GM18873 (cell line): ENCODE measurements at regions not wholly inside any gene's neighbourhood (a gene's known extent, or its start where the extent isn't known, plus 50 kb on each side); places are given as distances from the start of the nearest gene placed in this dataset.
A peak's percentile ranks its signal among the peaks of the same experiment; 100 is the strongest.
"Not testable (repeated sequence)": the region's sequence is repeated elsewhere in the genome, so short reads cannot be mapped to it uniquely, and the experiment has no call there.

Experiments used
- ATAC-seq: cut with Tn5 transposase; IDR thresholded peaks from one replicate; pipeline ENCODE4 v1.9.1; 2021; ENCODE audit warnings: mild to moderate bottlenecking, moderate library complexity, moderate number of reproducible peaks; ENCODE audit not compliant: unreplicated experiment, low FRiP score

DNA sequence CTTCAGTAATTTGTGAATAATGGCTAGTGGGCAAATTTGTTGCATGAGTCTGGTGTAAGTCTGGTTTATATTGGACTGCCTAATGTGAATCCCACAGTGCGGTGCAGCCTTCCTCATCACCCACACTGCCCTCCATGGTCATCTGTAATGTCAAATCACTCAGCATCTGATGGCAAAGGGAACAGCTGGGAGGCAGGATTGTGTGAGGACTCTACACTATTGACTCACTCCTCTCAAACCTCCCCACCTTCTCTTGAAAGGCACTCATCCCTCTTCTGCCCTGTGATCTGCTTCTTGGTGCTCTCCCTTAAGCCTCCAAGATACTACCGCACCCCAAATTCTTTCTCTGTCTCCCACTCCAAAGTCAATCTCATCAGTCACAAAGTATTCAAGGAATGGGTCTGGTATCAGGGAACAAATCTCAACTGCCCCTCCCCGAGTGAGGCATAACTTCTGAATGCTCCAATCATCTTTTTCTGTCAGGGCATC is 146.0 kb upstream of the BEND6 start:
- ATAC-seq: no peak

DNA sequence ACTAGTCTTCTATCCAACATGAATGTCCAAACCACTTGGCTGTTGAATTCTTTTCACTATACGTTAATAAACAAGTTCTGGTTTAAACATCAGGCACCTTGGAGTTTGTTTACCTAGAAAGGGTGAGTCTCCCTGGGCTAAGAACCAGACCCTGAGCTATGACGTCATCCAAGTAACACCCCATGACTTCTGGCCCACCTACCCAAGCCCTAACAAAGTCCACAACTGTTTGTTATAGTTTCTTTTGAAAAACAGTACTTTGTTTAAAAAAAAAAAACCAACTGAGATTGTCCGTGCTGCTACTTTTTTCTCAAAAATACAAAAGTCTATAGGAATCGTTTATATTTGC is 146.9 kb upstream of the BEND6 start:
- no peak for ATAC-seq

DNA sequence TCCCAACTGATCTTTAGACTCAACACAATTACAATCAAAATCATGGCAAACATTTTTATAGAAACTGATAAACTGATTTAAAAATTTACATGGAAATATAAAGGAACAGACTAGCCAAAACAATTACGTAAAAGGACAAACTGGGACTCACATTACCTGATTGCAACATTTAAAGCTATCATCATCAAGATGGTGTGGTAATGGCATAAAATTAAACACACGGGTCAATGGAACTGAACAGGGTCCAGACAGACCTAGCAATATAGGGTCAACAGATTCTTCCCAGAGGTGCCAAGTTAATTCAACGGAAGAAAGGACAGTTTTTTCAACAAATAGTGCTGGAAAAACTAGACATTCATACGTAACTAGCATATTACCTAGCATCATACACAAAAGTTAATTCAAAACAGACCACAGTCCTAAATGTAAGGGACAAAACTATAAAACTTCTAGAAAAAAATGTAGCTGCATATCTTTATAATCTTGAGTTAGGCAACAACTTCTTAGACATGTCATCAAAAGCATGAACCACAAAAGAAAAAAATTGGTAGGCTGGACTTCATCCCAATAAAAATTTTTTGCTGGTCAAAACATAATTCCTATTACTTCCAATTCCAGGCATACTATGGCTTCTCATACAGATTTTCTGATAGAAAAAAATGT is 147.4 kb upstream of the BEND6 start:
- ATAC-seq: no peak

DNA sequence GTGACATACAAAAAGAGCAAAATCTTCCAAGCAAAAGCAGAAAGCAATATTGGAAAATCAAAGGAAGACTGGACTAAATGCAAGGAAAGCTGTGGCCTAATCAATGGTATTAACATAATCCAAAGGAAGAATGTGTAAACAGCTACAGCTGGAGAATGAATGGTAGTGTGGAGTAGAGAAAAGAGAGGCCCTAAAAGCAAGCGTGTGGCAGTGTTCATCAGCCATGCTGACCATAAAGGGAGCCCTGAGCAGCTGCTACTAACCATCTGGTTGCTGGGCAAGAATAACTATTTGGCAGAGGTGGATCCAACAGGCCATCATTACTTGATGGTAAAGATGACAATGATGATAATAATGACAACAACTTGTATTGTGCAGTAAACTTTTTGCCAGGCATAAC is 148.5 kb upstream of the BEND6 start:
- ATAC-seq: no peak

DNA sequence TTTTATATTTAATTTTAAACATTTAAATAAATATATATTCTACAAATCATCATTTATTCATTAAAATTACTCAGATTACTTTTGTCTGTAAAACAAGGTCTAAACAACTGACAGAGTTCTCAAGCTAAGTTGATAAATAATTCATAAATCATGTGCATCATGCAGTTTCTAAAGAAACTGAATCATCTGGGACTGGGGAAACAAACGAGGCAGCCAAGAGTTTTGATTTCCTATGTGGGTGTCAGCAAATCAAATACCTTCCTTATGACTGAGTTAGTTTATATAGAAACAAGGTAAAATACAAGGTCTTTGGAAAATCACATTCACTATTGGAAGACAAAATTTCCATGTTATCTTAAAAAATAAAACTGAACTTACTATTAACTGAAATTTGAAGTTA is 149.9 kb upstream of the BEND6 start:
- no peak for ATAC-seq

DNA sequence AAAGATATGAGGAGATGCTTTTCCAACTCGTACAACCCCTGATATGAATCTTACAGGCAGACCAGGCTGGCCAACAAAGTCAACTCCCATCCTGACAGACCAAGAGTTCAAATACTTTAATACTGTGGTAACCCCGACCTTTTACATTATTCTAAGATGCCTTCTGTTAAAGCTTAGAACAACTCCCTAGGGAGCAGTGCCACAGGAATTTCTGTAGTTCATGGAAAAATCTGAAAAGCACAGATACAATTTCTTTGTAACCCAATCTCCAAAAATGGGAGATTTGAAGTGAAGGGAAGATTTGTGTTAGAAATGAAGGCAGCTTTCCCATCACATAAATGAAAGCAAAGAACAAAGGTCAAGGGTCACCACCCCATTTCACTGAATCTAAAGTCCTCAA is 151.3 kb upstream of the BEND6 start:
- no peak for ATAC-seq

DNA sequence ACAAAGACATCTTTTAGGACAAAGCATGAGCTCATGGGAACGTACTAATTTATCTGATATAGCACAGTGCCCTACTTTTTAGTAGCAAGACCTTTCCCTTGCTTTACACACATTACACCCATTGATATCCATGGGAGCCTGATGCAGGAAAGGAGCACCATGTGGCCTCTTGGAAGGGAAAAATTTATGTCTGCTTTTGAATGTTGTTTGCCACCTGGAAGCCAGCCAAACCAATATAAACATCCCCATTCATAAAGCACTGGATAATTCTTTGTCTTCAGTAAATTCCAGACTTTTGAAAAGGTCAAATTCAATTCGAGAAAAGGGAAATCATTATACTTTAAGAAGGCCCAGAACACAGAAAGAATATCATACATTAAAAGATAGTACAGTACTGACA is 152.3 kb upstream of the BEND6 start:
- no peak for ATAC-seq

DNA sequence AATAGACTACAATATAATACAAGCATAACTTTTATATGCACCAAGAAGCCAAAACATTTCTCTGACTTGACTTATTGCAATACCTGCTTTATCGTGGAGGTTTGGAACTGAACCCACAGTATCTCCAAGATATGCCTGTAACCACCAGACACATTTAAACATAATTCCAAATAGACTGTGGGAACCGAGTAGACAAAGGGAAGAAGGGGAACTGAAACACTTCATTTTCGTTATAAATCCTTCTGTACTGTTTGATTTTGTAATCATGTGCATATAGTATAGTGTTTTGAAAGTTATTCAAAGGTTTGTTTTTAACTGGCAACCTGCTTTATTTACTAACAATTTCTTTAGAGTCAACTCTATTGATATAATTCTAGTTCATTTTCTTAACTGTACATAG is 154.9 kb upstream of the BEND6 start:
- ATAC-seq: no peak

DNA sequence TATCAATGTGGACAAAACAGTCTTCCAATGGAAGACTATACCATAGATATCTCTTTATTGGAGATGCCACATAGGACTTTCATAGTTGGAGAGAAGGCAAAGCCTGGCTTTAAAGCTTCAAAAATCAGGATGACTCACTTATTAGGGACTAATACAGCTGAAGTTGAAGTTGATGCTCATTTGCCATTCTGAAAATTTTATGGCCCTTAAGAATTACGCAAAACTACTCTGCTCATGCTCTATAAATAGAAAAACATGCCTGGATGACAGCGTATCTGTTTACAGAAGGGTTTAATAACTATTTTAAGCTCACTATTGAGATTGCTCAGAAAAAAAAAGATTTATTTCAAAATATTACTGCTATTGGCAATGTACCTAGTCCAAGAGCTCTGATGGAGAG is 155.5 kb upstream of the DST start:
- no peak for ATAC-seq

DNA sequence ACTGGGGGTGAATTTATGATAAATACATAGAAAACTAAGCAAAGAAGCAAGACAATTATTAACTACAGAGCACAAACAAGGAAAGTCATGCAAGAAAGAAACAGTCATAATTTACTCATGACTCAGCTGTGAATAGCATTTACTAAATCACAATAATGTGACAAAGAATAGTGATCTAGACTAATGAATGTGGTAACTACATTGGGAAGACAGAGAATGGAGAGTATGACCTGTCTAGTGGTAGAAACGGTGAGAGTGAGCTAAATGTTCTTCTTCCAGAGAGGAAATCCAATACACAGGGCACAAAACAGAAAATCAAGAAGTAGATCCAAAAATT is 153.5 kb upstream of the DST start:
- peak; percentile 47 for ATAC-seq

DNA sequence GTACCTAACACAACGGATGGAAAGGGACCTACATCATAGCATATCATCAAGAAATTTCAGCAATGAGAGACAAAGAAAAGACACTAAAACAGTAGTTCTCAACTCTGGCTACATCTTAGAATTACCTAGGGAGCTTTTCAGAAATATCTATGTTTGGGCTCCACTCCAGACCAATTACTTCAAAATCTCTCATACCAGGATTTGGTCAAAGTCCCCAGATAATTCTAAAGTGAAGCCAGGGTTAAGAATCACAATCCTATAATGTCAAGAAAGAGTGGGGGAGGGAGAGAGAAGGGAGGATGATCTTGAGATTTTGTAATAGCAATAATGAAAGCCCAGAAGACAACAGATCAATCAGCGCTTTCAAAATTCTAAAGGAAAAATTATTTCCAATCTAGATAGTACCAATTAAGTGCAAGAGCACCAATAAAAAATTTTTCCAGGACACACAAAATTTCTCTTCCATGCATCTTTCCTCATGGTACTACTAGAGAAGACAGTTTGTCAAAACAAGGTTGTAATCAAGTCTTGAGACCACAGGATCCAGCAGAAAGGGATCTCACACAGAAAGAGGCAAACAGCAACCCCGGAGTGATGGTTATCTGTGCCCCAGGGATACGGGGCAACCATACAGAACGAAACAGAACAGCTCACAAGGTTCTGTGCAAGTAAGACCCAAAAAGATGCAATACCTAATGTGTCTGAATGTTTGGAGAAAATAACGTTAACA is 152.9 kb upstream of the DST start:
- ATAC-seq: no peak

DNA sequence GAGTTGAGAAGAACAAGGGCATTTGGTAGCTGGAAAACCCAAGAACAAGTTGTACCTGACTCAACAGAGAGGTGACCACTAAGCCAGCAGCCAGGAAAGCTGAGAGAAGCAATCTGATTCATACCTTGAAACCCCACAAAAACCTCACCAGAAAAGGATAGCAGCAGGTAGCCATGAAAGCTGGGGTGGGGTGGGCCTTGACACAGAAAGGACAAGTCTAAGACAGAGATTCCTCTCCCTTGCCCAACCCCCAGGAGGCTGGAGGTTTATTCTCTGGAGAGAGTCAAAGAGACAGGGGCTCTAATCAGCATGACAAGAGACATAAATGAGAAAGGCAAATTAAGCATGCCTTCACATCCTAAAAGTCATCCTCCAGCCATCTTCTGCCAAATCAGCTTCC is 151.7 kb upstream of the DST start:
- no peak for ATAC-seq

DNA sequence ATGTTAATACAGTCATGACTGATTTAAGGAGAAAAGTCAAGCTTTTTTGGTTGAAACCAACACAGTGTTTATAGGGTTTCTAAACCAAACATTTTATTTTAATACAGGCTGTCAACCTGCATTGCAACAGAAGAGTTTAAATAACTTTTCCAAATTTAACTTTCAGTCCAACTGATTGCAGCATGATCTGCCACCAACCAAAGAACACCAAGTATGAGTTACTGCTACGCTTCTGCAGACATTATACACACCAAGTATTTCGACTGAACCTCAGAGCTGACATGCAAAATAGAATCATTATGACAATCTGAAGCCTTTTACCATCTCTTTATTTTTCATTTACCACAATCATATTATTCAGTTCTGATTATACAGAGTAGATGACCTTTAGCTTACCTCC is 151.2 kb upstream of the DST start:
- ATAC-seq: no peak

DNA sequence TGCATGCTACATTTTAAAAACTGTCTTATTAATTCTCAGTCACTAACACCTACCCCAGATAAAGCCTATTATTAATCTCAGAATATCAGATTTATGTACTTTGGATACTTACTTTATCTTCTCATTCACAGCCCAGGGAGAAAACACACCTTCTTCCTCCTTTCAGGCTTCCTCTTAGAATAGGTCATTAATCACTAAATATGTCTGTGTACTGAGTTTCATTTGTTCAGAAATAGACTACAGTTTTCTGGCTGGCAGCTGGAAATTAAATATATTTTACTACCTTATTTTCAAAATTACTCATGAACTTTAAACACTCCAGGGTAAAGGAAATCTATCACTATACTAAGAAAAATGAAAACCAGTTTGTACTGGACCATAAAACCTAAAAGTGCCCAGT is 147.7 kb upstream of the DST start:
- peak; percentile 41 for ATAC-seq

DNA sequence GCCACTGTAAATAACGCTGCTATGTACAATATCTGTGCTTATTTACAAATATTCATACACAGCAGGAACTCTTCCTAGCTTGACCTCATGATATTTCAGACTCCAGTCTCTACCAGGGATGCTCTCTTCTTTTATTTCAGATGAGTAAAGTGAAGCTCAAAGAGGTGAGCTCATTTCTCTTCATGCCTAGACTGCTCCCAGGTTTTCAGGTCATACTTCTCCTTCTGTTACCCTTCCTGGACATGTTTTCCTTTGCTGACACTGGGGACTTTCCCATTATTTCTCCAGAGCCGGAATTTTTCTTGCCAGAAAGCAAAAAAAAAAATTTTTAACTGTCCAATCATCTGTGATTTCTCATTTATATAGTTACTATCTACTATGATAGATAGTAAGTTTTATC is 147.2 kb upstream of the DST start:
- ATAC-seq: no peak

DNA sequence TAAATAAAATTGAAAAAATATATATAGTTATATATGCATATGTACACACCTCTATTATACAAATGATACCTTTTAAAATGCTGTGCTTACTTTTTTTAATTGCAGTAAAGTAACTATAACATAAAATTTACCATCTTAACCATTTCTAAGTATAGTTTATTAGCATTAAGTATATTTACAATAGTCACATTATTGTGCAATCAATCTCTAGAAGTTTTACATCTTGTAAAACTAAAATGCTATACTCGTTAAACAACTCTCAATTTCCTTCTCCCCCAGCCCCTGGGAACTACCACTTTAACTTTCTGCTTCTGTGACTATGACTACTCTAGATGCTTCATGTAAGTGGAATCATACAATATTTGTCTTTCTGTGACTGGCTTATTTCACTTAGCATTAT is 146.7 kb upstream of the DST start:
- ATAC-seq: no peak

DNA sequence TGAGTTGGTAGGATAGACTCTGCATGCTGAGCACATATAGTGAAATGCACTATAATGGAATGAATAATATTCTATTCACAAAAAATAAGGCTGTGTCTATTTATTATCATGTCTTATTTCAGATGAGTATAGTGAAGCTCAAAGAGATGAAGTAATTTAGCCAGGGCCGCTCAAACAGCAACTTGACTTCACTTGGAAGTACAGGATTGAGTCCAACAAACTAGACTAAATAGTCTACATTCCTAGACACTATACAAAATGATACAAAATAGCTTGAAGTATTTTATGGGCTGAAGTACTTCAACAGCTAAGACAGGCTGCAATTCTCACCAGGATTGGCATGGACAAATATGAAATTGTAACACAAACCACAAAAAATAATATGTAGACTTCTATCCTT is 144.5 kb upstream of the DST start:
- no peak for ATAC-seq

DNA sequence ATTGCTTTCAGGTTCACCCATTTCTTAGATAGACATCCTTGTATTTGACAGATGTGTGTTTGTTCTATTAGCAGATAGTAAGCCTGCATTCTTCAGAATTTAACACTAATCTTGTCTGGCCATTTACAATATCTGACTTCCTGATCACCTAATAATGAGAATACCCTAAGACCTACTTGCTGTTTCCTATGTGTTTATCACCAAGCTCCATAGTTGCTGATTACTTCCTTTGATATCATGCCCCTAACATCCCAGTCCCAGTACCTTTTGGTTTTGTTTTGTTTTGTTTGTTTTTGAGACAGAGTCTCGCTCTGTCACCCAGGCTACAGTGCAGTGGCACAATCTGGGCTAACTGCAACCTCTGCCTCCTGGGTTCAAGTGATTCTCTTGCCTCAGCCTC is 143.6 kb upstream of the DST start:
- no peak for ATAC-seq

DNA sequence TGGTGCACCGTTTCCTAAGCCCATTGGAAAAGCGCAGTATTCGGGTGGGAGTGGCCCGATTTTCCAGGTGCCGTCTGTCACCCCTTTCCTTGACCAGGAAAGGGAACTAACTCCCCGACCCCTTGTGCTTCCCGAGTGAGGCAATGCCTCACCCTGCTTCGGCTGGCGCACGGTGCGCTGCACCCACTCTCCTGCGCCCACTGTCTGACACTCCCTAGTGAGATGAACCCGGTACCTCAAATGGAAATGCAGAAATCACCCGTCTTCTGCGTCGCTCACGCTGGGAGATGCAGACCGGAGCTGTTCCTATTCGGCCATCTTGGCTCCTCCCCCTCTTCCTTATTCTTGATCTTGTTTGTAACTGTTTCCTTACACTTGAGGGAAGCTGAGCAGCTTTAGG is 142.8 kb upstream of the DST start:
- ATAC-seq: not testable (repeated sequence)

DNA sequence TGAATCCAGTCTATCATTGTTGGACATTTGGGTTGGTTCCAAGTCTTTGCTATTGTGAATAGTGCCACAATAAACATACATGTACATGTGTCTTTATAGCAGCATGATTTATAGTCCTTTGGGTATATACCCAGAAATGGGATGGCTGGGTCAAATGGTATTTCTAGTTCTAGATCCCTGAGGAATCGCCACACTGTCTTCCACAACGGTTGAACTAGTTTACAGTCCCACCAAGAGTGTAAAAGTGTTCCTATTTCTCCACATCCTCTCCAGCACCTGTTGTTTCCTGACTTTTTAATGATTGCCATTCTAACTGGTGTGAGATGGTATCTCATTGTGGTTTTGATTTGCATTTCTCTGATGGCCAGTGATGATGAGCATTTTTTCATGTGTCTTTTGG is 137.4 kb upstream of the DST start:
- ATAC-seq: not testable (repeated sequence)

DNA sequence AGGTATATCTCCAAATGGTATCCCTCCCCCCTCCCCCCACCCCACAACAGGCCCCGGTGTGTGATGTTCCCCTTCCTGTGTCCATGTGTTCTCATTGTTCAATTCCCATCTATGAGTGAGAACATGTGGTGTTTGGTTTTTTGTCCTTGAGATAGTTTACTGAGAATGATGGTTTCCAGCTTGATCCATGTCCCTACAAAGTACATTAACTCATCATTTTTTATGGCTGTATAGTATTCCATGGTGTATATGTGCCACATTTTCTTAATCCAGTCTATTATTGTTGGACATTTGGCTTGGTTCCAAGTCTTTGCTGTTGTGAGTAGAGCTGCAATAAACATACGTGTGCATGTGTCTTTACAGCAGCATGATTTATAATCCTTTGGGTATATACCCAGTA is 135.8 kb upstream of the DST start:
- ATAC-seq: not testable (repeated sequence)

DNA sequence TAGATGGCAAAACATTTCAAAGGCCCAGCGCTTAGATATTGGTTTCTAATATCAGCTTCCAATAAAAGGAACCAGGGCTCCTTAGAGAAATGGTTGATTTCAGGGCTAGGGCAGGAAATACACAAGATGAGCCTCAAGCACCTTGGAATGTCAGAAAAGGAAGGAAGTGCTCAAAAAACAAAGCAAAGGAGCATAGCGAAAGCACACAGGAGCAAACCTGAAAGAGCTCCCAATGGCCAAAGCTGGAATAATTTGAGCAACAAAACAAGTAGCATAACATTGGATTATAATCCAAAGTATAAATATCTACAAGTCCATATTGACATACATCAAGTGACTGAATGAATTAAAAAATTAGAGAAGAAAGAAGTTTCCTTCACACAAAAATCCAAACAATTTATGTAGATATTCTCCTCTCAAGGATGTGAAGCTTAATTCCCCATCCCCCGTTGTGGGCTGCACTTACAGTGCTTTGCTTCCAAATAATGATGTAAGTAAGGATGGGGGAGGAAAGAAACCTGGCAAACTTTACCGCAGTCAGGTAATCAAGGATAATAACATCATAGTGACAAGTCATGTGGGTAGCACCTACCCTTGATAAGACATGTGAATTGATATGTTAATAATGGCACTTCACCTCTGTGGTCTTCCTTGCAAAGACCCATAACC is 132.9 kb upstream of the DST start:
- ATAC-seq: no peak
